ENCODE measurements at regions not wholly inside any gene's neighbourhood (a gene's known extent, or its start where the extent isn't known, plus 50 kb on each side); places are given as distances from the start of the nearest gene placed in this dataset.
"Not testable (repeated sequence)": the region's sequence is repeated elsewhere in the genome, so short reads cannot be mapped to it uniquely, and the experiment has no call there.

DNA sequence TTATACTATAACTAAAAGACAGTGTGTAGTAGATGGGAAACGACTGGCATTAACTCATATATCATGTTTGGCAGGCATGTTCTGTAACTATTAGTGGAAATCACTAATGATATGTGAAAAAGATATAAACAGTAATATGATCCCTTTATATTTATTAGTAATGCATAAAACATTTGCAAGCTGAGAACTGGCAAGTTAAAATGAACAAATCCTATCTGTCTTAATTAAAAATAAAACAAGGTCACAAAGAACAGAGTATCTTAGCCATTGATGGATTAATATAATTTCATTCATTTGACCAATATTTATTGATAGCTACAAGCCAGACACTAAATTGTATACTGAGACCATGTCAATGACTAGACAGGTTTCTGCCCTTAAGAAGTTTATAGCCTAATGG lies 154.5 kb downstream of the CRPPA start:
- no peak for DNase-seq (ENCODE audit: low read depth in 2 of 2)

DNA sequence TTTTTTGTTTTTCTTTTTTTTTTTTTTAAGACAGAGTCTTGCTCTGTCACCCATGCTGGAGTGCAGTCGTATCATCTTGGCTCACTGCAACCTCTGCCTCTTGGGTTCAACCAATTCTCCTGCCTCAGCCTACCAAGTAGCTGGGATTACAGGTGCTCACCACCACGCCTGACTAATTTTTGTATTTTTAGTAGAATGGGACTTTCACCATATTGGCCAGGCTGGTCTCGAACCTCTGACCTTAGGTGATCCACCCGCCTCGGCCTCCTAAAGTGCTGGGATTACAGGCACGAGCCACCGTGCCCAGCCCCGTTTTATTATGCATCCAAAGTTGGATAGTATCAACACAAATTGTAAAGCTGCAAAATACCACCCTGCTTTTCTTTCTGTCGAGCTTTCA lies 154.9 kb downstream of the CRPPA start:
- DNase-seq (ENCODE audit: low read depth in 2 of 2): not testable (repeated sequence)

DNA sequence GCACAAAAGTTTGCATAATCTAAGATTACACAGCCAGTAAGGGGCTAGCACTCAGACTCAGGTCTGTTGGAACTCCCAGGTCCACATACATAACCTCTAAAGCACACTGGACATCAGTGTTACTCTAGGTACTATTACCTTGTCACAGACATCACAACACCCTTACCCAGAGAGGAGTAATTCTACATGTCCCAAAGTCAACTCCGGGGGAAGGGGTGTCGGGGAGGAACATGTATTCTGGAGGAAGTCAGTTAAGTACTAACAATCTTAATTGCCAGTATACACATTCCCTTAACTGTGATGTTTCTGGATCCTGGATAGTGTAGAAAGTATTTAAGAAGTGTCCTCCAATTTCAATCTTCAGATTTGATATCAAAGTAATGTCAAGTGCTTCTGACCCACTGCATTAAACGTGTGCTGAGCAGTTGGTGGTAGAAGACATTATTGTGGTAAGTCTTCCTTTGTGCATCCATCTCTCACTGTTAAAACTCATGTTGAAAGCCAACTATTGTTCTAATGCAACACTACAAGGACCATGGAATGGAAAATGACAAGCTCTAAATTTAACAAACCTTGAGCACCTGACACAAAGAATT lies 155.4 kb downstream of the CRPPA start:
- DNase-seq (ENCODE audit: low read depth in 2 of 2): no peak

DNA sequence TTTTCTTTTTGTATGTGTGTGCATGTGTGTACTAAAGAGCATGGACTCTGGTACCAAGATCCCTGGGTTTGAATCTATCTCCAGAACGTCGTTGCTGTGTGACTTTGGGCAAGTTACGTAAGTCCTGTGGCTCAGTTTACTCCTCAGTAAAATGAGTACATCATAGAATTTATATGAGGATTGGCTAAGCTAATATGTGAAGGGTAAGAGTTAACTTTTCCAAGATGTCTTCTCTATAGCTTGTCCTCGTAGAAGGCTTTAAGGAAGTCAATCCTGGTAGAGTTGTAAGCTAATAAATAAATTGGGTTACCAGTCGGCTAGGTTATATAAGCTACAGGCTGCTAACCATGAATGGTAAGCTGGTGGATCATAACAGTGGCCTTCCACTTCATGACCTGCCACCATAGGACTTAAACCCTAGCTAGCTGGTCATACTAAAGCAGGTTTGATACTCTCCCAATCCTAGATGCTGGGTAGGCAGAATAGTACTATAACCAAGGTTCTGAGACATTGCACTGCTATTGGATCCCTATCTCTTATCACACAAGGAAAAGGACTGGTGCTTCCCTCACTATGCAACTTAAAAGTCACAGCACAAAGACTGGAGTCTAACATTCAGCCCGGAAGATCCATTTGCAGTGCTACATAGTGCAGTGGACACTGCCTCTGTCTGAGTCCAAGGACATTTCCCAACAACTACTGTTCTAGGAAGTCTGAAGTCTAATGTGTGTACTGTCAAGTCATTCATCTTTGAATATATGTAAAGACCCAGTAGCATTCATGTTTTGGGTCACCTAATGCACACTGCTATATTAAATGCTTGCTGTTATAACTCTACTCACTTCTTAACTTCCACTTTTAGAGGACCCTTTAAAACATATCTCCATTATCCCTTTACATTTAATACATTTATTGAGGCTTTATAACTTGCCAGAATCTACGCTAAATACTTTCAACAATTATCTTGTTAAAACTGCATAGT lies 156.2 kb downstream of the CRPPA start:
- no peak for DNase-seq (ENCODE audit: low read depth in 2 of 2)

DNA sequence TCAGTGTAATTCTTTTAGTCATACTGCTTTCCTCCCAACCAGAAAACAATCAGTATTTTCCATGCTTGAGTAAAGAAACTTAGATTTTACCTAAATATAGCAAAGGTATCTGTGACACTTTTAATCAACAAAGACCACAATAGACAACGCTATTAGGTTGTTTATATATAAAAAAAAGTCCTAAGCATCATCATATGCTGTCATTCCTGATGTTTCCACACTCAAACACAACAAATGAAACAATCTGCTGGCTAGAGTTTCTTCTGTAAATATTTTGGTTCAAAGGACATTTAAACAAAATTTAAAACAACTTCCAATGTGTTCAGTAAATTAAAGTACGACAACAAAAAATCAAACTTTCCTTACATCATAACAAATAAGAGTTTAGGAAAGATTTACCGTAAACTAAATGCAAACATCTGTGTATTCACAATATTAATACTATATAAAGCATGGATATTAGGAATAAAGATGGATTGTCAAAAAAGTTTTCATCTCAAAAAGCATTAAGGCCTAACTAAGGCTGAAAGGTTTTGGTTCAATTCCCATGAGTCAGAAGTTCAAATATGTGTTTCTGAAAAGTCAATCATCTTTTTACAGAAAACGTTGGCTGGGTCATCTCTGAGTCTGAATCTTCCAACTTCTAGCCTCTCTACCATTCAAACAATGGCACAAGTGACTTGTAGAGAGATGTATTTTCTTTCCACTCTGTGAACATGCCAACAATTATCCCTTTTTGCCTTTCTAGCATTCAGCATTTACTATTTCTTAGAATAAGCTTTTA lies 157.1 kb downstream of the CRPPA start:
- no peak for DNase-seq (ENCODE audit: low read depth in 2 of 2)

DNA sequence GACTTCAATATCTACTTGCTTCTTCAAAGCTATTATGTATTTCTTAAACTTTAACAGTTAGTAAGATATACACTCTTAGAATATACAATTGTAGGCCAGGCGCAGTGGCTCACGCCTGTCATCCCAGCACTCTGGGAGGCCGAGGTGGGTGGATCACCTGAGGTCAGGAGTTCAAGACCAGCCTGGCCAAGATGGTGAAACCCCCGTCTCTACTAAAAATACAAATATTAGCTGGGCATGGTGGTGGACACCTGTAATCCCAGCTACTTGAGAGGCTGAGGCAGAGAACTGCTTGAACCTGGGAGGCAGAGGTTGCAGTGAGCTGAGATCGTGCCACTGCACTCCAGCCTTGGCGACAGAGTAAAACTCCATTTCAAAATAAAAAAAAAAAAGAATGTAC lies 158.0 kb downstream of the CRPPA start:
- DNase-seq (ENCODE audit: low read depth in 2 of 2): not testable (repeated sequence)

DNA sequence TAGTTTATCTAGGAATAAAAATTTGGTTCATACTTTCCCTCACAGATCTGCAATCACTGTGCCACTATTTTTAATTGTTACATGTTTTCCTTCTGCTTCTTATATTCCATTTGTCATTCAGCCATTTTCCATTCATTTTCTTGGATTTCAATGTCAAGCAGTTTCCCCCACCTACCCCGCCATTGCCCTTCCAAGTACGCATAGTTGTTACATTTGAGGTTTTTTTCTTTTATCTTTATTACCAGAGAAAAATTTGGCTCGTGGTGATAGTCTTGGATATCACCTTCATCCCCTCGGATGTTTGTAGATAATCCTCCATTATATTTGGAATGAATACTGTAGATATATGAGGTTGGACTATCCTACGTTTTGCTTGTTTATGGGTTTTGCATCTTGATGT lies 159.7 kb downstream of the CRPPA start:
- no peak for DNase-seq (ENCODE audit: low read depth in 2 of 2)

DNA sequence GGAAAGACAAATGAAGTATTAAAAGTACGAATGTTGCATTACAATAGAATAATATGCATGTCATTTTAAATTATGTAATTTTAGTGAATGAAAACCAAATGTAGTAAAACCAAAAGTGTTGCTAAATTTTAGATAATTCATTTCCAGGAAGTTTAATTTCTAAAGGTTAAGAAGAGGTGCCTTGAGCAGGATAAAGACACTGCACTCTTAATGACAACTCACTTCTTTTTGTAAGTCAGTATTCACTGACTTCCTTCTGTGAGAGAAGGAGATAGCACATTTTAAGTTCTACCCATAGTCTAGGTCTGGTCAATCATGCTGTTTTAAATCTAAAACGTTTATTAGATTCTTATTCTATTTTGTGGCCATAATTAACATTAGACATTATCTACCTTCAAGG lies 160.2 kb downstream of the CRPPA start:
- no peak for DNase-seq (ENCODE audit: low read depth in 2 of 2)

DNA sequence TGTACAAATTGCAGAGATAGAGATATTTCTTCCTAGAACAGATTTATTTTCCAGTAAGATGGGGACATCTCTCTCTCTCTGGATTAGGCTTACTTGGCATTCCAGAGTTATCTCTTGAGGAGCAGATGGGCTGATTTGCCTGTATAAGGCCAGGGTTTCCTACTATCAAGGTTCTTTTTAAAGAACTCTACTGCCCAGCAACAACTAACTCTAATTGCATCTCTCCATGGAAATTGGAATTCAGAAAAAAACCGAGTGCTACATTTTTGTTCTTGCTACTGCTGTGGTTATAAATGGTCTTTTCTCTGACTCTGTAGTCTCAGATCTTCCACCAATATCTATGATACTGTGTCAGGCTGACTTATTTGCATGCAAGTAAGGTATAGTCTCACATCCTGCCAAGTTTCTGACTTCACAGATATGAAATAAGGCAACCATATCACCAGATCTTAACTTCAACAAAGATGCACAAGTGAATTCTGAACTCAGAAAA lies 161.1 kb downstream of the CRPPA start:
- DNase-seq (ENCODE audit: low read depth in 2 of 2): no peak

DNA sequence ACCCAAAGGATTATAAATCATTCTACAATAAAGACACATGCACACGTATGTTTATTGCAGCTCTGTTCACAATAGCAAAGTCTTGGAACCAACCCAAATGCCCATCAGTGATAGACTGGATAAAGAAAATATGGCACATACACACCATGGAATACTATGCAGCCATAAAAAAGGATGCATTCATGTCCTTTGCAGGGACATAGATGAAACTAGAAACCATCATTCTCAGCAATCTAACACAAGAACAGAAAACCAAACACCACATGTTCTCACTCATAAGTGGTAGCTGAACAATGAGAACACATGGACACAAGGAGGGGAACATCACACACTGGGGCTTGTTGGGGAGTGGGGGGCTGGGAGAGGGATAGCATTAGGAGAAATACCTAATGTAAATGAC lies 164.9 kb downstream of the CRPPA start:
- DNase-seq (ENCODE audit: low read depth in 2 of 2): not testable (repeated sequence)

DNA sequence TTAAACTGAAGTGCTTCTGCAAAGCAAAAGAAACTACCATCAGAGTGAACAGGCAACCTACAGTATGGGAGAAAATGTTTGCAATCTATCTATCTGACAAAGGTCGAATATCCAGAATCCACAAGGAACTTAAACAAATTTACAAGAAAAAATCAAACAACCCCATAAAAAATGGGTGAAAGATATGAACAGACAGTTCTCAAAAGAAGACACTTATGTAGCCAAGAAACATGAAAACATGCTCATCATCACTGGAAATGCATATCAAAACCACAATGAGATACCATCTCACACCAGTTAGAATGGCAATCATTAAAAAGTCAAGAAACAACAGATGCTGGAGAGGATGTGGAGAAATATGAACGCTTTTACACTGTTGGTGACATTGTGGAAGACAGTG lies 165.4 kb downstream of the CRPPA start:
- DNase-seq (ENCODE audit: low read depth in 2 of 2): not testable (repeated sequence)

DNA sequence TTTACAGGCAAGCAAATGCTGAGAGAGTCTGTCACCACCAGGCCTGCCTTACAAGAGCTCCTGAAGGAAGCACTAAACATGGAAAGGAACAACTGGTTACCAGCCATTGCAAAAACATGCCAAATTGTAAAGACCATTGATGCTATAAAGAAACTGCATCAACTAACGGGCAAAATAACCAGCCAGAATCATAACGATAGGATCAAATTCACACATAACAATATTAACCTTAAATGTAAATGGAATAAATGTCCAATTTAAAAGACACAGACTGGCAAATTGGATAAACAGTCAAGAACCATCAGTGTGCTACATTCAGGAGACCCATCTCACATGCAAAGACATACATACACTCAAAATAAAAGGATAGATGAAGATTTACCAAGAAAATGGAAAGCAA lies 170.7 kb downstream of the CRPPA start:
- DNase-seq (ENCODE audit: low read depth in 2 of 2): not testable (repeated sequence)

DNA sequence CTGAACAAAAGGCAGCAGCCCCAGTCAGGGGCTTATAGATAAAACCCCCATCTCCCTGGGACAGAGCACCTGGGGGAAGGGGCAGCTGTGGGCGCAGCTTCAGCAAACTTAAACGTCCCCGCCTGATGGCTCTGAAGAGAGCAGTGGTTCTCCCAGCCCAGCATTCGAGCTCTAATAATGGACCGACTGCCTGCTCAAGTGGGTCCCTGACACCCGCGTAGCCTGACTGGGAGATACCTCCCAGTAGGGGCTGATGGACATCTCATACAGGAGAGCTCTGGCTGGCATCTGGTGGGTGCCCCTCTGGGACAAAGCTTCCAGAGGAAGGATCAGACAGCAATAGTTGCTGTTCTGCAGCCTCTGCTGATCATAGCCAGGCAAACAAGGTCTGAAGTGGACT lies 172.1 kb downstream of the CRPPA start:
- not testable (repeated sequence) for DNase-seq (ENCODE audit: low read depth in 2 of 2)

DNA sequence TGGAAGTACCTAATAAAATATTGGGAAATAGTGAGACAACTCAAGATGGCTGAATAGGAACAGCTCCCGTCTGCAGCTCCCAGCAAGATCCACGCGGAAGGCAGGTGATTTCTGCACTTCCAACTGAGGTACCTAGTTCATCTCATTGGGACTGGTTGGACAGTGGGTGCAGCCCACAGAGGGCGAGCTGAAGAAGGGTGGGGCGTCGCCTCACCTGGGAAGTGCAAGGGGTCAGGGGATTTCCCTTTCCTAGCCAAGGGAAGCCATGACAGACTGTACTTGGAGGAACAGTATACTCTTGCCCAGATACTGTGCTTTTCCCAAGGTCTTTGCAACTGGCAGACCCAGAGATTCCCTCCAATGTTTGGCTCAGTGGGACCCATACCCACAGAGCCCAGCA lies 172.8 kb downstream of the CRPPA start:
- not testable (repeated sequence) for DNase-seq (ENCODE audit: low read depth in 2 of 2)

DNA sequence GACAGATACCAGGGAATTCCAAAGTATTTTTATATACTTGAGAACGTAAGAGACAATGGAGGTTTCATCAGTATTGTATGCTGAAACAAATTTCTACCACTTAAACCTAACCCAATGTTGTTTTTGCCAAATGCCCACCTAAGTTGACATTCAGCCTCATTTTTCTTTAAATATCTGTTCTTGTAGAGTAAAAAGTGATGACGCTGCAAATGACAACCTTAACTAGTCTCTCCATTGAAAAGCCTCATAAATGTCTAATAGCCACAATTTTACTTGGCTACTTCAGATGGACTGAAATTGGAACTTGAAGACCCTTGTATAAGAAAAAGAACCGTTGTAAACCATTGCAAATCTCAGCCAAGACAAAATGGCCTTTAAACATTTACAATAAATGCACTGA lies 176.9 kb downstream of the CRPPA start:
- DNase-seq (ENCODE audit: low read depth in 2 of 2): no peak

DNA sequence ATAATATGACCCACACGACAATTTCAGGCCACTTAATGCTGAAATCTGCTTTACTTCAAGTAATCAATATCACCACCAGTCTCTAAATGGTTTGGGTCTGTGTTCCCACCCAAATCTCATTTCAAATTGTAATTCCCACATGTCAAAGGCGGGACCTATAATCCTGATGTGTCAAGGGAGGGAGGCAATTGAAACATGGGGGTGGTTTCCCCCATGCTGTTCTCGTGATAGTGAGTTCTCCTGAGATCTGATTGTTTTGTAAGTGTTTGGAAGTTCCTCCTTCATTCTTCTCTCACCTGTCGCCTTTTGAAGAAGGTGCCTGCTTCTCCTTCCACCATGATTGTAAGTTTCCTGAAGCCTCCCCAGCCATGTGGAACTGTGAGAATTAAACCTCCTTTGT lies 178.4 kb downstream of the CRPPA start:
- DNase-seq (ENCODE audit: low read depth in 2 of 2): no peak

DNA sequence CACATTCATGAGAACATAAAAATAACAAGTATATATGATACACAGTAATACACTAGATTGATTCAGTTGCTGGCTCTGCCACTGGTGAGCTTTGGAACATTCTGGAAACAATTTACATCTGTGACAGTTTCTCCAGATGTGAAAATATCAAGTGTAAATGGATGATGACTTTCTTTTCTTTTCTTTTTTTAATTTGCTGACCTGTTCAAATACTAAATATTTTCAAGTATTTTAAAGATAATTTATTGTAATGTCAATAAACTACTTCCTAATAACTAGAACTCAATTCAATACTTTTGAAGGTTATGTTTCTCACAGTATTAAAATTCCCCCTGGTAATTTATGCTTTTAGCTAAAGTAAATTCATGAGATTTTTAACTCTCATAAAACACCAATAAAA lies 180.3 kb downstream of the CRPPA start:
- no peak for DNase-seq (ENCODE audit: low read depth in 2 of 2)

DNA sequence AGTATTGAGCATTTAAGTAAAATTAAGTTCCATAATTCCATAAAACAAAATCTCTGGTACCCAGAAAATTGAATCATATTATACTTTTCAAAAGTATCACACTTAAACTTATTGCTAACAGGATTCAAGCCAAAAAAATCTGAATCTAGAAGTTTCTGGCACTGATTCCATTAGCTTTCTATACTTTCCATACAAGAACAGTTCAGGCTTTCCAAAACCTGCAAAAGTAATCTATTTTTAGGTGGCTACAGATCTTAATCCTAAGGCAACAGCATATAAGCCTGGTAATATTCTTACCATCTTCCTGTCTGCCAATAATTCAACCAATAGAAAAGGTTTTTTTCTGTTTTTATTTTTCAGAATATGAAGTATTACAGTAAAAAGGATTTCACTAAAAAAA lies 185.0 kb downstream of the CRPPA start:
- DNase-seq (ENCODE audit: low read depth in 2 of 2): no peak

DNA sequence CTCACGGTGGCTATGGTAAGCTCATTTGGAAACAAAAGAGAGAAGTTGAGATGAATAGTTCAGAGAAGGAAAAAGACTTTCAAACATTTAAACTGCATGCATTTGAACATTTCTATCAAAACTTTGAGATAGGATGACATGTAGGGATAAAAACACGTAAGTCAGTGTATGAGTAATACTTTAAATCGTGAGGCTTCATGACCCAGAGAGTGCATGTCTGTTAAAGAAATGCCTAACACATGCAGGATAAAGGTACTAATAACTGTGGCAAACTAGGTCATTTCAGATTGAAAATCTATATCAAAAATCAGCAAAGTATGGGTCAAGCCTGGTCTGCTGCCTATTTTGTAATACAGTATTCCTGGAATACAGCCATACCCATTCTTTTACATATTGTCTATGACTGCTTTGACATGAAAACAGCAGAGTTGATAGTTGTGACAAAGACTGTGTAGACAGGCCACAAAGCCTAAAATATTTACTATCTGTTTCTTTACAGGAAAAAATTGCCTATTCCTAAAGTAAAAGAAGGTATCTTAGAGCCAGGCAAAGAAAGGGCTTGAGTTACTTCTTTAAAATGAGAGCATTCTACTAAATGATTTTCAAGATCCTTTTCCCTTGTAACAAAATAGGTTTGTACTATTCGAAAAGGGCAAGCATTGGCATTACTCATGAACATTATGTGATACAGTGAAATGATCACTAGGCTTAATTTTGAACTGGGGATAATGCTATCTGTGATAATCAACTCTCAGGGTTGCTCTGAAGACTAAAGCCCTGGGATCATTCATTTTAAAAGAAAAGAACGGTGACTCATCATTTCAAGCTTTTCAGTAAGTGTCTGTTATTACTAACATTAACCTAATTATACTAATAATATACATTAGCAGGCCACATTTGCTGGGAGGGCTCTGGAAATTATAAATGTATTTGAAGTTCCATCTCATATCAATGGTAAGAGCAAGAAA lies 185.9 kb downstream of the CRPPA start:
- DNase-seq (ENCODE audit: low read depth in 2 of 2): no peak

DNA sequence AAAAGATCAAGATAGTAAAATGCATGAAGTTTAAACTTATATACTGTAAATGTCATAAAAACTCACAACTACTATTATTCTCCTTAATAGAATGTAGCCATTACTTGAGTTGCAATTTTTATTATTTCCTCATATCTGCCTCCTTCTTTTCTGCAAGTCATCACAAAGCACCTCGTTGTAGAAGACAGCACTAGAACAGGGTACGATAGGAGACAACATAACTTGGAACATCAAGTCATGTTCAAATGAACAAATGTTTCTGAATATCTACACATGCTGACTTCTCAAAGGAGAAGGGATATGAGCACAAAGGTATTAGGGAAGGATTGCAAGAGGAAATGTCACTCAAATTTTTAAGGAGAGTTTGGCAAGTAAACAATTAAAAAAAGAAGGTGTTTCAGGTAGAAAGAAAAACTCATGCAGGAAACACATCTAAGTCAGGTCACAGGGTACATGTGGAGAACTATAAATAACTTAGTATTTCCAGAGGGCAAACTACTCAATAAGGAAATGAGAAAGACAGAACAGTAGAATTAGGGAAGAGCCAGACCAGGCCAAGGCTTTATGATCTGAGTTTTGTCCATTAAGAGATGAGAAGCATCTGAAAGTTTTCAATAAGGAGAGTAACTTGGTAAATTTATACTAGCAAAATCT lies 186.7 kb downstream of the CRPPA start:
- no peak for DNase-seq (ENCODE audit: low read depth in 2 of 2)

DNA sequence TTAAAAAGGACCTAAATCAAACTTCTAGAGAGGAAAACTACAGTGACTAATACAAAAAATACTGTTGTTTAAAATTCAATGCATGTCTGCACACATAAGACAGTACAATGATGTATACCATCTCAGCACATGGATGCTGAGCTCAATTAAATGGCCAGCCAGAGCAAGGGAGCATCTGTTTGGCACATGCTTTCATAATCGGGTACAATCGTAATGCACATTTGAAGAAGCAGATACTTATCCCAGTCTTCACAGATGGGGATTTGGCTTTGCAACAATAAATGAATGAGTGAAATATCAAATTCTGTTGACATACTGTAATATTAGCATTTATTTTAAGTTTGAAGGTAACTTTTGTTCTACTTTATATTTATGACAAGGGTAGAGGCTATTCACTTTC lies 187.8 kb downstream of the CRPPA start:
- peak in 1 of 2 experiments; percentile 1 for DNase-seq (ENCODE audit: low read depth in 2 of 2)

Data from fibroblast of skin of left quadriceps (primary cell).